GM13977 (cell line): ENCODE measurements at regions not wholly inside any gene's neighbourhood (a gene's known extent, or its start where the extent isn't known, plus 50 kb on each side); places are given as distances from the start of the nearest gene placed in this dataset.
"Not testable (repeated sequence)": the region's sequence is repeated elsewhere in the genome, so short reads cannot be mapped to it uniquely, and the experiment has no call there.

Experiments
- DNase-seq: peaks from one replicate; pipeline ENCODE4 v3.0.0; 2012; ENCODE audit warnings: low spot score
- in situ Hi-C: fragments of 300-500 bp; cut with MboI; formaldehyde crosslinking; loops from one replicate; pipeline ENCODE4 v1.12.0; 2022; ENCODE audit warnings: low sequenced_read_pairs, low pct_unique_long_range_greater_than_20kb, mixed read lengths, inconsistent platforms; ENCODE audit not compliant: unreplicated experiment
- TF ChIP-seq, protein P1 (sequence below): IDR thresholded peaks from 2 replicates; pipeline ENCODE4 v1.5.1; 2012; ENCODE audit warnings: mild to moderate bottlenecking, control low read depth; ENCODE audit not compliant: insufficient read depth; ENCODE audit errors: extremely low read depth, missing control alignments

DNA sequence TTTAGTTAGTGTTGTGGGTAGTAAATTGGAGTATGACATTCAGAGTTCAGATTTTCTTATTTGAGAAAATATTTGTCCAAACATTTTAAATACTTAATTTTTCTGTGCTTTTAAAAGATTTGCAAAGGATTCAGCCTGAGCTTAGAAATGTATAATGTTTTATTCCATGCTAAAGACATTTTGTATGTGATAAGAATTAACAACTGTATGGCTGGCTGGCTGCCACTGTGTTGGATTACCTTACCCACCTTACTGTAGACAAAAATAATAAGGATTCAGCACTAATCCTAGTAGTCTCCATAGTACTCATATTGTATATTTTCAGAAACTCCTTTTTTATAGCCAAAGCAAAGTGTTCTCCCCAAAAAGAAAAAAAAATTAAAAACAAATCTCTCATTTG, 74.8 kb downstream of the TANC2 start:
- TF ChIP-seq, protein P1, sequence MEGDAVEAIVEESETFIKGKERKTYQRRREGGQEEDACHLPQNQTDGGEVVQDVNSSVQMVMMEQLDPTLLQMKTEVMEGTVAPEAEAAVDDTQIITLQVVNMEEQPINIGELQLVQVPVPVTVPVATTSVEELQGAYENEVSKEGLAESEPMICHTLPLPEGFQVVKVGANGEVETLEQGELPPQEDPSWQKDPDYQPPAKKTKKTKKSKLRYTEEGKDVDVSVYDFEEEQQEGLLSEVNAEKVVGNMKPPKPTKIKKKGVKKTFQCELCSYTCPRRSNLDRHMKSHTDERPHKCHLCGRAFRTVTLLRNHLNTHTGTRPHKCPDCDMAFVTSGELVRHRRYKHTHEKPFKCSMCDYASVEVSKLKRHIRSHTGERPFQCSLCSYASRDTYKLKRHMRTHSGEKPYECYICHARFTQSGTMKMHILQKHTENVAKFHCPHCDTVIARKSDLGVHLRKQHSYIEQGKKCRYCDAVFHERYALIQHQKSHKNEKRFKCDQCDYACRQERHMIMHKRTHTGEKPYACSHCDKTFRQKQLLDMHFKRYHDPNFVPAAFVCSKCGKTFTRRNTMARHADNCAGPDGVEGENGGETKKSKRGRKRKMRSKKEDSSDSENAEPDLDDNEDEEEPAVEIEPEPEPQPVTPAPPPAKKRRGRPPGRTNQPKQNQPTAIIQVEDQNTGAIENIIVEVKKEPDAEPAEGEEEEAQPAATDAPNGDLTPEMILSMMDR, result no peak
- DNase-seq, result no peak
- in situ Hi-C loops, result no loop called here

DNA sequence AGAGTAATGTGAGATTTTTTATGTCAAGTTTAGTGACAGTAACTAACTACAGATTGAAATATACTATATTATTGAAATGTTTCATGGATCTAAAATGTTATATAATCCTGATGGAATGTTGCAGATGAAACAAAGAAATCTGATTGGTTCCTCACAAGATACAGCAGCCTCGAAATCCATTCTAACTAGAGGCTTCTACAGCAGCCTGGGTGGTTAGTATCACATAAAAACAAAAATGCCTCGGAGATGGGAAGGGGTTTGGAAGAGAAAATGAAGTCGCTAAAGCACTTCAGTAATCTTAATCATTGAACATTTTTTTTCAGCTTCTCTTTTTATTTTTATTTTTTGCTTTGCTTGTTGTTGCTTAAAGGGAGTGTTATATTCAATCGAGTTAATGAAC, 75.2 kb downstream of the TANC2 start:
- DNase-seq, result no peak
- in situ Hi-C loops, result no loop called here
- TF ChIP-seq, protein P1, result no peak

DNA sequence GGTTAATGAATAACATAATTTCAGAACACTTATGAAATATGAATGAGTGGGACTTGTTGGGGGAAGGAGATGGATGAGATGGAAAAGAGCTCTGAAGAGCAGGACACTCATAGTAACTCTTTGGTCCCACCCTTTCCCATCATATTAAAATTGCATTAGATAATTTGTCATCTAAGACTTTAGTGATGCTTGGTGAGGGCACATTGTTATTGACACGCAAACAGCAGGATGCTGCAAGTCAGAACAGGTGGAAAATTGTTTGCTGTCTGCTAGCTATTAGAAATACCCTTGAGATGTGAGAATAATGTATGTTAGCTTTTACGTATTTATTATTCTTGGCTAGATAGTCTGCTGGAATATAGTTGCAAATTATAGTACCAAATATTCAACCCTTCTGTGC, 75.7 kb downstream of the TANC2 start:
- no peak for DNase-seq
- TF ChIP-seq, protein P1, result no peak
- in situ Hi-C loops, result no loop called here

DNA sequence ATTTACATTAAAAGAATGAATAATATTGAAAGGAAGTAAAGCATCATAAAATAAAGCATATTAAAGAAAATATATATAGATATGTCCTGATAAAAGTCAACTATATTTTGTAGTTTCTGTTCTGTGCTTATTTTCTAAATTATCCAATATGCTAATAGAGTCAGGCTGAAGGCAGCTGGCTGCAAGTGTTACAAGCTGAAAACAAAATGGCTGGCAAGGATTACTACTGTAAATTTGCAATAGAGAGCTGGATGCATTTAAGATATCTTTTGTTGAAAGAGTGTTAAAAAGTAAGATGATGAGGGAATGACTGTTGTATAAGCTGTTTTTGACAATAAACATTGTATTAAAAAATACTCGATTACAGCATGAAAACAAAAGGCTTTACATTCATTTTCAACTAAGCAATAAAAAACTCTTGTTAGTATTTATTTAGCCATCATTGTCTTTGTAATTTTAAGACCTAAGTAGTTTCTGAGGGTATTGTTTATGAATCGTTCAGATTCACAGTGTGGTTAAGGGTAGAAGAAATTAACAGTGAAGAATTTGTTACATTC, 76.3 kb downstream of the TANC2 start:
- DNase-seq, result no peak
- in situ Hi-C loops, result no loop called here
- TF ChIP-seq, protein P1, result no peak

DNA sequence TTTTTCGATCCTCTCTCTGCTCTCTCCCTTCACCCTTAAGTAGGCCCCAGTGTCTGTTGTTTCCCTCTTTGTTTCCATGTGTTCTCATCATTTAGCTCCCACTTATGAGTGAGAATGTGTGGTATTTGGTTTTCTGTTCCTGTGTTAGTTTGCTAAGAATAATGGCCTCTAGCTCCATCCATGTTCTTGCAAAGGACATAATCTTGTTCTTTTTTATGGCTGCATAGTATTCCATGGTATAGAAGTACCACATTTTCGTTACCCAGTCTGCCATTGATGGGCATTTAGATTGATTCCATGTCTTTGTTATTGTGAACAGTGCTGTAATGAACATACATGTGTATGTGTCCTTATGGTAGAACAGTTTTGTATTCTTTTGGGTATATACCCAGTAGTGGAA, 91.5 kb downstream of the TANC2 start:
- in situ Hi-C loops, DNase-seq: not testable (repeated sequence)

DNA sequence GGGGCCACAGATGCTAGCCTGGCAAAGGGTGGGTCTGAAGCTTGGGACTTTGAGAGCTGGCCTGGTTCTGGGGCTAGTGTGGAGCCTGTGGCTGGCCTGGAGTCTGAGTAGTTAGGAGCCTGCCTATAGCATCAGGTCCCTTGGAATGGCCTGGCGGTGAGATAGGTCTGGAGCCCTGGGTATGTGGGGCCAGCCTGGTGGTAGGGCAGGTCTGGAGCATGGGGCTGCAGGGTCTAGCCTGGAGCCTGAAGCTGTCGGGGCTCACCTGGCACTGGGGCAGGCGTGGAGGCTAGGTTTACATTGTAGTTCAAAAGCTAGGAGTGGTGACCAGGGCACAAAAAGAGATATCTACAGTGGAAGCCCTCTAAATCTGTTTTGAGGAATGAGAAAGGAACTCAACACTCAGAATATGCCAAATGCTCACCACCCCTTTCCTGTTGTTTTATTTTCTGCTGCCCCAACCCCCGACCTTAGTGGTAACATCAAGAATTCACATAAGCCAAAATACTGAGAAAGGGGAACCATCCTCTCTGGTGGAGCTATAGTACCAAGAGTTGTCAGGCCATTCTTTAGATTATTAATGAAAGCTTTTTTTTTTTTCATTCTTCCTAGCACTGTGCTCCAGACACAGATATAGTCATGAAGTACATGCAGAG, 100.3 kb downstream of the TANC2 start:
- in situ Hi-C loops, result no loop called here
- DNase-seq, result no peak
- TF ChIP-seq, protein P1, result no peak

DNA sequence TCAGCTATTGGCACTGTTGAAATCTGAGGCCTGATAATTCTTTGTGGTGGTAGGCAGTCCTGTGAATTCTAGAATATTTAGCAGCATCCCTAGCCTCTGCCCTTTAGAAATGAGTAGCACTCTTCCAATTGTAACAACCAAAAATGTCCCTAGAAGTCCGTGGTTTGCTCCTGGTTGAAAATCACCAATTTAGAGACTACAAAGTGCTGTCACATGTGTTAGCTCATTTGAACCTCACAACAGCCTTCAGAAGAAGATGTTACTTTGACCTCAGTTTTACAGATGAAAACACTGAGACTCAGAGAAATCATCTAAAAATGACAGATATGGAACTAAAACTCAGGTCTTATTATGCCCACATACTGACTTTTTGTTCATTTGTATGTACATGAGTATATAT, 103.2 kb downstream of the TANC2 start:
- DNase-seq, result no peak
- in situ Hi-C loops, result no loop called here
- TF ChIP-seq, protein P1, result no peak
